Endodermal cell (in vitro differentiated cells): ENCODE measurements at regions not wholly inside any gene's neighbourhood (a gene's known extent, or its start where the extent isn't known, plus 50 kb on each side); places are given as distances from the start of the nearest gene placed in this dataset.
"Not testable (repeated sequence)": the region's sequence is repeated elsewhere in the genome, so short reads cannot be mapped to it uniquely, and the experiment has no call there.

Experiments used
- DNase-seq: peaks from one replicate; pipeline ENCODE4 v3.0.0-alpha.2; 2017
- H3K27ac ChIP-seq: 2 replicates; pipeline ENCODE4 v1.5.1; 2013; ENCODE audit warnings: mild to moderate bottlenecking, low read depth, low read length, moderate library complexity
- H3K27me3 ChIP-seq: 2 replicates; pipeline ENCODE4 v1.6.1; 2013; ENCODE audit warnings: mild to moderate bottlenecking, low read length, moderate library complexity; ENCODE audit not compliant: insufficient read depth, control insufficient read depth, poor library complexity, severe bottlenecking
- H3K36me3 ChIP-seq: 2 replicates; pipeline ENCODE4 v1.7.0; 2013; ENCODE audit warnings: mild to moderate bottlenecking, low read length, moderate library complexity; ENCODE audit not compliant: control insufficient read depth, insufficient read depth
- H3K4me1 ChIP-seq: one replicate; pipeline ENCODE4 v1.7.0; 2013; ENCODE audit warnings: low read length; ENCODE audit not compliant: control insufficient read depth, insufficient read depth
- H3K4me3 ChIP-seq: 2 replicates; pipeline ENCODE4 v1.5.1; 2013; ENCODE audit warnings: mild to moderate bottlenecking, low read length, moderate library complexity
- H3K9ac ChIP-seq: 2 replicates; pipeline ENCODE4 v1.6.1; 2013; ENCODE audit warnings: mild to moderate bottlenecking, low read length, moderate library complexity; ENCODE audit not compliant: poor library complexity, severe bottlenecking; ENCODE audit errors: extremely low read depth
- H3K9me3 ChIP-seq: 2 replicates; pipeline ENCODE4 v1.6.1; 2013; ENCODE audit warnings: mild to moderate bottlenecking, low read length, moderate library complexity; ENCODE audit not compliant: control insufficient read depth
- H3K27ac Mint-ChIP-seq: 2 replicates; pipeline ENCODE4 v1.8.0; 2020; ENCODE audit warnings: mixed read lengths
- H3K27me3 Mint-ChIP-seq: 2 replicates; pipeline ENCODE4 v1.8.0; 2021; ENCODE audit warnings: mild to moderate bottlenecking, mixed read lengths; ENCODE audit not compliant: insufficient read depth
- H3K36me3 Mint-ChIP-seq: 2 replicates; pipeline ENCODE4 v1.8.0; 2020; ENCODE audit warnings: low read depth, mixed read lengths
- H3K4me1 Mint-ChIP-seq: 2 replicates; pipeline ENCODE4 v1.8.0; 2020; ENCODE audit warnings: mixed read lengths
- H3K4me3 Mint-ChIP-seq: 2 replicates; pipeline ENCODE4 v1.8.0; 2020; ENCODE audit warnings: mild to moderate bottlenecking, moderate library complexity, mixed read lengths
- H3K9me3 Mint-ChIP-seq: 2 replicates; pipeline ENCODE4 v1.8.0; 2020; ENCODE audit warnings: mild to moderate bottlenecking, mixed read lengths
- CTCF ChIP-seq: fragments of 200-600 bp; sonication (generic); conservative IDR thresholded peaks from 2 replicates; pipeline ENCODE4 v1.5.0; 2021; ENCODE audit warnings: antibody characterized with exemption, mild to moderate bottlenecking
- WGBS, 2 experiments: methylation state at CpG; one replicate each; pipeline versions ENCODE4 v1.1.5 to v1.1.7; 2013; ENCODE audit warnings: missing lambda C conversion rate in 2 of 2, mixed read lengths in 1 of 2; ENCODE audit not compliant: insufficient coverage in 1 of 2, insufficient read length in 1 of 2; 5-methylcytosine and 5-hydroxymethylcytosine counted together

- Histone ChIP-seq H3K4me3 (no peak overlapping the region), H3K27ac (no peak overlapping the region), H3K9me3 (no peaks in the 10 kb centered on the region), H3K36me3 (no peaks in the 10 kb centered on the region), H3K4me1 (peaks cover 10% of the 10 kb centered on the region), H3K9ac (no peak overlapping the region), H3K27me3 (no peaks in the 10 kb centered on the region)
- WGBS, 2 experiments: 79 to 89% methylated on average over 4 to 5 of the region's 5 CpGs
- Mint-ChIP-seq H3K9me3 (no peaks in the 10 kb centered on the region), H3K36me3 (peaks cover 2% of the 10 kb centered on the region), H3K27me3 (no peaks in the 10 kb centered on the region), H3K27ac (no peak overlapping the region), H3K4me1 (peaks cover 62% of the 10 kb centered on the region), H3K4me3 (no peak overlapping the region)
- no peak for TF ChIP-seq CTCF
- no peak for DNase-seq
These were observed 908.4 kb upstream of the CRIM1 start for GRCh38 chr2:35447215-35447614.

- no peak overlapping the region for H3K27ac Mint-ChIP-seq
- Histone ChIP-seq H3K27me3 (no peaks in the 10 kb centered on the region), H3K27ac (no peak overlapping the region), H3K4me3 (peak overlapping the region; percentile 88), H3K9me3 (no peaks in the 10 kb centered on the region), H3K4me1 (peaks cover 10% of the 10 kb centered on the region), H3K36me3 (no peaks in the 10 kb centered on the region), H3K9ac (no peak overlapping the region)
- no peak for DNase-seq
- no peak overlapping the region for H3K4me3 Mint-ChIP-seq
- peaks cover 2% of the 10 kb centered on the region for H3K9me3 Mint-ChIP-seq
- peaks cover 36% of the 10 kb centered on the region for H3K4me1 Mint-ChIP-seq
- peaks cover 7% of the 10 kb centered on the region for H3K36me3 Mint-ChIP-seq
- TF ChIP-seq CTCF: no peak
- H3K27me3 Mint-ChIP-seq: no peaks in the 10 kb centered on the region
These were observed 912.5 kb upstream of the CRIM1 start for GRCh38 chr2:35443087-35443486.

GRCh38 chr2:35441575-35441974 is 914.0 kb upstream of the CRIM1 start:
- peaks cover 27% of the 10 kb centered on the region for H3K4me1 Mint-ChIP-seq
- Histone ChIP-seq H3K9ac (peak overlapping the region; percentile 80), H3K4me3 (peak overlapping the region; percentile 88)
- not testable (repeated sequence) for H3K36me3 ChIP-seq, H3K27ac ChIP-seq, H3K9me3 ChIP-seq, H3K36me3 Mint-ChIP-seq, H3K27ac Mint-ChIP-seq, H3K27me3 Mint-ChIP-seq, H3K4me3 Mint-ChIP-seq, H3K4me1 ChIP-seq, H3K9me3 Mint-ChIP-seq, H3K27me3 ChIP-seq
- WGBS, 2 experiments: 51 to 58% methylated on average over 8 to 9 of the region's 9 CpGs
- DNase-seq: peak; percentile 52

- H3K27me3 Mint-ChIP-seq, H3K4me1 ChIP-seq, H3K9me3 Mint-ChIP-seq, DNase-seq, H3K36me3 Mint-ChIP-seq, H3K9me3 ChIP-seq, H3K27ac ChIP-seq, H3K27ac Mint-ChIP-seq, H3K4me3 Mint-ChIP-seq, H3K27me3 ChIP-seq, H3K36me3 ChIP-seq: not testable (repeated sequence)
- peaks cover 30% of the 10 kb centered on the region for H3K4me1 Mint-ChIP-seq
- Histone ChIP-seq H3K4me3 (peak overlapping the region; percentile 88), H3K9ac (peak overlapping the region; percentile 59)
- 49 to 65% methylated on average over 7 to 15 of the region's 17 CpGs for WGBS, 2 experiments
These were observed 915.3 kb upstream of the CRIM1 start for GRCh38 chr2:35440308-35440707.

GRCh38 chr2:35436893-35437292 is 918.7 kb upstream of the CRIM1 start:
- not testable (repeated sequence) for H3K4me3 ChIP-seq, H3K27ac ChIP-seq, H3K4me1 ChIP-seq, H3K27ac Mint-ChIP-seq, H3K9me3 Mint-ChIP-seq, H3K36me3 ChIP-seq, H3K9ac ChIP-seq, H3K27me3 ChIP-seq, H3K27me3 Mint-ChIP-seq, H3K4me3 Mint-ChIP-seq, H3K9me3 ChIP-seq
- DNase-seq: peak; percentile 77
- Mint-ChIP-seq H3K4me1 (peaks cover 15% of the 10 kb centered on the region), H3K36me3 (peaks cover 12% of the 10 kb centered on the region)
- WGBS, 2 experiments: 34% methylated on average over 5 of the region's 5 CpGs; no CpG with 5 or more reads in 1 of the 2 experiments
